GM13976 (cell line): ENCODE measurements at regions not wholly inside any gene's neighbourhood (a gene's known extent, or its start where the extent isn't known, plus 50 kb on each side); places are given as distances from the start of the nearest gene placed in this dataset.

Experiments used
- DNase-seq: peaks from one replicate; pipeline ENCODE4 v3.0.0; 2012; ENCODE audit warnings: low spot score
- in situ Hi-C: fragments of 300-500 bp; cut with MboI; formaldehyde crosslinking; loops from one replicate; pipeline ENCODE4 v1.12.0; 2022; ENCODE audit warnings: low sequenced_read_pairs, mixed read lengths, inconsistent platforms; ENCODE audit not compliant: unreplicated experiment
- TF ChIP-seq, protein P1 (sequence below): IDR thresholded peaks from 2 replicates; pipeline ENCODE4 v1.5.1; 2012; ENCODE audit warnings: borderline replicate concordance, mild to moderate bottlenecking; ENCODE audit not compliant: insufficient read depth; ENCODE audit errors: extremely low read depth, missing control alignments, control extremely low read depth

DNA sequence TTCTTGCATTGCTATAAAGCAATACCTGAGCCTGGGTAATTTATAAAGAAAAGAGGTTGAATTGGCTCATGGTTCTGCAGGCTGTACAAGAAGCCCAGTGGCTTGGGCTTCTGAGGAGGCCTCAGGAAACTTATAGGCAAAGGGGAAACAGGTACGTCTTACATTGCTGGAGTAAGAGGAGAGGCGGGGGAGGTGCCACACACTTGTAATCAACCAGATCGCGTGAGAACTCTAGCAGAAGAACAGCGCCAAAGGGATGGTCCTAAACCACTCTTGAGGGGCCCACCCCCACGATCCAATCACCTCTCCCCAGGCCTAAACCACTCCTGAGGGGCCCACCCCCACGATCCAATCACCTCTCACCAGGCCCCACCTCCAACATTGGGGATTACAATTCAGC lies 50.6 kb upstream of the SHOX start:
- in situ Hi-C loops: no loop called here
- DNase-seq: no peak
- TF ChIP-seq, protein P1, sequence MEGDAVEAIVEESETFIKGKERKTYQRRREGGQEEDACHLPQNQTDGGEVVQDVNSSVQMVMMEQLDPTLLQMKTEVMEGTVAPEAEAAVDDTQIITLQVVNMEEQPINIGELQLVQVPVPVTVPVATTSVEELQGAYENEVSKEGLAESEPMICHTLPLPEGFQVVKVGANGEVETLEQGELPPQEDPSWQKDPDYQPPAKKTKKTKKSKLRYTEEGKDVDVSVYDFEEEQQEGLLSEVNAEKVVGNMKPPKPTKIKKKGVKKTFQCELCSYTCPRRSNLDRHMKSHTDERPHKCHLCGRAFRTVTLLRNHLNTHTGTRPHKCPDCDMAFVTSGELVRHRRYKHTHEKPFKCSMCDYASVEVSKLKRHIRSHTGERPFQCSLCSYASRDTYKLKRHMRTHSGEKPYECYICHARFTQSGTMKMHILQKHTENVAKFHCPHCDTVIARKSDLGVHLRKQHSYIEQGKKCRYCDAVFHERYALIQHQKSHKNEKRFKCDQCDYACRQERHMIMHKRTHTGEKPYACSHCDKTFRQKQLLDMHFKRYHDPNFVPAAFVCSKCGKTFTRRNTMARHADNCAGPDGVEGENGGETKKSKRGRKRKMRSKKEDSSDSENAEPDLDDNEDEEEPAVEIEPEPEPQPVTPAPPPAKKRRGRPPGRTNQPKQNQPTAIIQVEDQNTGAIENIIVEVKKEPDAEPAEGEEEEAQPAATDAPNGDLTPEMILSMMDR: no peak
